Activated CD4-positive, alpha-beta T cell treated with anti-CD3 and anti-CD28 coated beads, Interleukin-2, amount 50 U/mL, for 16 hours (primary cell): ENCODE measurements at regions not wholly inside any gene's neighbourhood (a gene's known extent, or its start where the extent isn't known, plus 50 kb on each side); places are given as distances from the start of the nearest gene placed in this dataset.
"Not testable (repeated sequence)": the region's sequence is repeated elsewhere in the genome, so short reads cannot be mapped to it uniquely, and the experiment has no call there.

Source experiments
- DNase-seq: peaks from one replicate; pipeline ENCODE4 v3.0.0-alpha.2; 2020

GRCh38 chr16:29217104-29217751 lies 189.3 kb downstream of the NPIPB11 start:
- DNase-seq, result not testable (repeated sequence)

GRCh38 chr16:29213770-29214169 lies 192.7 kb downstream of the NPIPB11 start:
- DNase-seq, result not testable (repeated sequence)

DNA sequence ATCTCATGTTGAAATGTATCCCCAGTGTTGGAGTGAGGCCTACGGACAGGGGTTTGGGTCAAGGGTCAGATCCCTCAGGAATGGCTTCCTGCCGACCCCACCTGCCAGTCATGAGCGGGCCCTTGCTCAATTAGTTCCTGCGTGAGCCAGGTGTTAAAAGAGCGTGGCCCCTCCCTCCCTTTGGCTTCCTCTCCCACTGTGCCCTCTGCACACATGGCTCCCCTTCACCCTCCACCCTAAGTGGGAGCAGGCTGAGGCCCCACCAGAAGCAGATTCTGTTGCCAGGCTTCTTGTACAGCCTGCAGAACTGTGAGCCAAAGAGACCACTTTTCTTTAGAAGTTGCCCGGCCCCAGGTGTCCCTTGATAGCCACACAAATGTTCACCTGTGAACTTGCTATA lies 193.3 kb downstream of the NPIPB11 start:
- not testable (repeated sequence) for DNase-seq

GRCh38 chr16:29212084-29213027 lies 194.2 kb downstream of the NPIPB11 start:
- not testable (repeated sequence) for DNase-seq

GRCh38 chr16:29211456-29211855 lies 195.1 kb downstream of the NPIPB11 start:
- not testable (repeated sequence) for DNase-seq

DNA sequence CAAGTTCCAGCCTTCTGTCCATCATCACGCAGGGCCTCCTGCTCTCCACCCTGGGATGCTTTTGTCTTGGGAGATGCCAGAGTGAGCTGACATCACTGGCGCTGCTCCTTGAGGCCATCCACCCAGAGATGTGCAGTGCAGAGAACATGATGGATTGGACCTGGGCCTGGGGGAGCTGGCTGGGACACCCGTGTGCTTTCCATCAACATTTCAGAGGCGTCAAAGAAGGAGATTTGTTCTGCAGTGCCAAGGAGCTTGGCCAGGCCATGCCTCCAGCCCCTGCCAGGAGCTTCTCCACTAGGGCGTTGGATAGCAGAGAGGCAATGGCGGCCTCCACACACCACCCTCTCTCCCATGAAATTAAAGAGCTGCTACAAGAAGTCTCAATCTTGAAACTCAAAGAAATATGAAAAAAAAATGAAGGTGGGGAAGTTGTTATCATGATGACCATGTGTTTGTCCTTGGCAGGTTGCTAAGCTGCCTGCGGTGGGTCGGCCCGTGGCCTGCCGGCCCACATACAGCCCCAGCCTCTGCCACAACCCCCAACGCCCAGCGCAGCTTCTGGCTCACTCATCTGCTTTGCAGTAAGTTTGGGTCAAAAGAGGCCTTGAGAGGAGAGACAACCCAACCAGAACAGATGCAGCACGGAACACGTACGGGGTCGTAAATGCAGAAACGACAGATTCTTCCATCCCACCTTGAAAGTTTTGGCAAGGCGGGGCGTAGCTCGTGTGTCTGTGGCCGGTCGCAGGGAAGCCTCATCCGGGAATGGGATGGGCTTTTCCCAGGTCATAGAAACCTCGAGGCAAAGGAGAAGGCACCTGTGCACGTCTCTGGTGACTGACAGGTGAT lies 196.0 kb downstream of the NPIPB11 start:
- DNase-seq, result not testable (repeated sequence)

DNA sequence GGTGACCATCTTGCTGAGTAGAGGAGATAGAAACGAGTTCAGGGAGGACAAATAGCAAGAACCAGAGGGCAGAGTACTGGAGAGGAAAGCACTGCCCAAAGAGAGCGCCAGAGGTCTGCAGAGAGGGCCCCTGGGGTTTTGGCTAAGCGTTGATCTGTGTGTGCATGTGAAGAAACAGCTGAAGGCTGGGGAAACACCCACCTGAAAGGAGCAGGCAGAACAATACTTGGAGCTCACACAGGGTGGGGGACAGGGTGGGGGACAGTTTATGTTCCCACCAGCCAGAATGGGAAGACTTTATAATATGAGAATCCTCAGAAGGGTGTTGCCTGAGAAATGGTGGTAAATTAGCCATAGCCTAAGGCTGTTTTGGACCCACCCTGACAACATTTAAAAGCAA lies 200.4 kb downstream of the NPIPB11 start:
- not testable (repeated sequence) for DNase-seq

- DNase-seq, result not testable (repeated sequence)
Observed at GRCh38 chr16:29205151-29205550, 201.4 kb downstream of the NPIPB11 start.

DNA sequence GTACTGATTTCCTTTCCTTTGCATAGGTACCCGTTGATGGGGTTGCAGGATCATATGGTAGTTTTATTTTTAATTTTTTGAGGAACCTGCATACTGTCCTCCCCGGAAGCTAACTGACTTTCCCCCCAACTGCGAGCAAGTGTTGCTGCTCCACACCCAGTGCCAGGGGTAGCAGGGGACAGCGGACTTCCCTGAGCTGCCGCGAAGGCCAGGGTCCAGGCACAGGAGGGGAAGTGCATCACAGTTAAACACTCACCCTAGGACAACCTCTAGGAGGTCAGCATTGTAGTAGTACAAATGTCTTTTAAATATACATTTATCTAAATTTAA lies 201.7 kb downstream of the NPIPB11 start:
- no peak for DNase-seq

DNA sequence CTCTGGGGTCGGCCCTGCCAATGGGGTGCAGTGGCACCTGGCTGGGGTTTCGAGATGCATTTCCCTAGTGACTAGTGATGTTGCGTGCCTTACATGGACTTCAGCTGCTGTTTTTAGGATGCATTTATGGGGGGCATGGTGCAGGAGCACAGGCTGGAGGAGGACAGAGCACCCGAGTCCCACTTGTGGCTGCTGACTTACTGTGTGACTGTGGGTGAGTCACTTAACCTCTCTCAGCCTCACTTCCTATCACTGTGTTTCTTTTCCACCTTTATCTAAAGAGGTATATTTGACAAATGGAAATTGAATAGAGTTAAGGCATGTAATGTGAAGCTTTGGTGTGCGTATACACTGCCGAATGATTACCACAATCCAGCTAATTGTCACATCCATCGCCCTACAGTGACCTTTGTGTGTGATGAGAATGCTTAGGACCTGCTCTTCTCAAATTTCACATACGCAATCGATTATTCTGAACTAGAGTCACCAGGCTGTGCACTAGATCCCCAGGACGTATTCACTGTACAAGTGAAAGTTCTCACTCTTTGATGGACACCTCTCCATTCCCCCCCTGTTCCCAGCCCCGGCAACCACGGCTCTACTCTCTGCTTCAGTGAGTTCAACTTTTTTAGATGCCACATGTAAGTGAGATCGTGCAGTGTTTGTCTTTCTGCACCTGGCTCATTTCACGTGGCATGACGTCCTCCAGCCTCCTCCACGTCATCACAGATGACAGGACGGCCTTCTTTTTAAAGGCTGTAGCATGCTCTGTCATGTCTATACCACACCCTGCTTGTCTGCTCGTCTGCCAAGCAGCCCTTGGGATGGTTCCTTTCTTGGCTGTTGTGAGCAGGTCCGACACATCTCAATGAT lies 202.3 kb downstream of the NPIPB11 start:
- DNase-seq, result not testable (repeated sequence)

- not testable (repeated sequence) for DNase-seq
Observed at GRCh38 chr16:29203046-29203932, 203.2 kb downstream of the NPIPB11 start.

DNA sequence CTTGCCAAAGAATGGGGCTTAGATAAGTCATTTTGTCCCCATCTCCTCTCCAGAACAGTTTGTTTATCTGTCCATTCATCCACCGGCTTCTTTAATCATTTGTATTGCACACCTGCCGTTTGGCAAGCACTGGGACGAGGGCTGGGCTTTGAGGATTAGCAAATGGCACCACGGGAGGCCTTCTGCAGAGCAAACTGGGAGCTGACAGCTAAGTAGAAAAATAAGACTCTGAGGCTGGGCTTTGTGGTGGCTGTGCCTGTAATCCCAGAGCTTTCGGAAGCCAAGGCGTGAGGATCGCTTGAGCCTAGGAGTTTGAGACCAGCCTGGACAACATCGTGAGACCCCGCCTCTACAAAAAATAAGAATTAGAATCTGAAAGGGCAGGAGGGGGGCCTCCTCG lies 203.9 kb downstream of the NPIPB11 start:
- not testable (repeated sequence) for DNase-seq

DNA sequence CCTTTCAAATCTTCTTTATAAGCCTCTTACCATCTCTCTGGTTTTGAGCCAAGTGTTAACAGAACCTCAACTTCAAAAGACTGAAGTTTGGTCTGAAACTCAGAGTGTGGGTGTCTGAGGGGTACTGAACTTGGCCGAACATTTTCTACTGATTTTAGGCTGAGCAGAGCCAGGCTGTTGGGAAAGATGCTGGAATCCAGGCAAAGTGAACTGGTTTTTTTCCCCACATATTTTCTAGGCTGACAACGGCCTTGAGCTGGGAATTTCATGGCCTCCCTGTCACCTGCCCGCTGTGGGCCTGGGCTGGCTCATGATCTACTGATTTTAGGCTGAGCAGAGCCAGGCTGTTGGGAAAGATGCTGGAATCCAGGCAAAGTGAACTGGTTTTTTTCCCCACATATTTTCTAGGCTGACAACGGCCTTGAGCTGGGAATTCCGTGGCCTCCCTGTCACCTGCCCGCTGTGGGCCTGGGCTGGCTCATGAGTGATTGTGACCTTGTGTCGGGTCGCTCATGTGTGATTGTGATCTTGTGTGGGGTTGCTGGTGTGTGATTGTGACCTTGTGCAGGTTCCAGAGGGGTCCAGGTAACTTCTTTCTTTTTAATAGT lies 204.4 kb downstream of the NPIPB11 start:
- DNase-seq, result not testable (repeated sequence)

GRCh38 chr16:29201296-29202024 lies 205.1 kb downstream of the NPIPB11 start:
- not testable (repeated sequence) for DNase-seq

- not testable (repeated sequence) for DNase-seq
Observed at GRCh38 chr16:29200681-29201080, 205.8 kb downstream of the NPIPB11 start.

DNA sequence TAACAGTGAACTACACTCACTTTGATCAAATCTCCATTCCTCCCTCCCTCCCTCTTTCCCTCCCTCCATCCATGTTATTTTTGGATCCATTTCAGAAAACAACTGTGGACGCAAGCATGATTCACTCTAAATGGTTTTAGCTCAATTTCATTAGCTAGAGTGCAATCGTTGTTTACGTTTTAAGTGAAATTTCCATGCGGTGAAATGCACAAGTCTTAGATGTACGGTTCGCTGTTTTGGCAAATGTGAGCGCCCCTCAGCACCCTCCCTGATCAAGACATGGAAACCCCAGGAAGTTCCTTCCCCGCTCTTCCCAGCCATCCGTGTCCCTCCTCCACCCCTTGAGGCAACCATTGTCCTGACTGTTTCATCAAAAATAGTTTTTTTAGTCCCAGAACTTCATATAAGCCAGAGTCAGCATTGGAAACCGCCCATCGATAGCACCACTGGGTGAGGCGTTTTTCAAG lies 206.3 kb downstream of the NPIPB11 start:
- DNase-seq, result not testable (repeated sequence)

DNA sequence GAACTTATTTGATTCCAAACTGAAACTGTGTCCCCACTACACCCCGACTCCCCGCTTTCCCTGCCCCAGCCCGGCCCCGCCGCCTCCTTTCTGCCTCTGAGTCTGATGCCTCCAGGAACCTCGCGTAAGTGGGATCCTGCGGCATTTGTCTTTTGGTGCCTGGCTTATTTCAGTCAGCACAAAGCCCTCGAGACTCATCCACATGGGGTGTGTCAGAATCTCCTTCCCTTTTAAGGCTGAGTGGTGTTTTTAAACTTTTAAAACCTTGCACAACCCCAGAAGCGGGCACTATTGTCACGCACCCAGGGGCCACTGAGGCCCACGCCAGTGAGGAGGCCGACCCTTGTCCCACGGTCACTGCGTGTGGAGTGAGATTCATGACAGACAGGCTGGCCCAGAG lies 206.9 kb downstream of the NPIPB11 start:
- DNase-seq, result not testable (repeated sequence)

GRCh38 chr16:29198731-29199521 lies 207.6 kb downstream of the NPIPB11 start:
- DNase-seq, result no peak

GRCh38 chr16:29198231-29198630 lies 208.3 kb downstream of the NPIPB11 start:
- DNase-seq, result no peak
